HCT116 (cell line): ENCODE measurements at regions not wholly inside any gene's neighbourhood (a gene's known extent, or its start where the extent isn't known, plus 50 kb on each side); places are given as distances from the start of the nearest gene placed in this dataset.

ENCODE experiments used
- ATAC-seq: fragments of 200-7000 bp; cut with Tn5 transposase; 2 replicates; pipeline ENCODE4 v1.9.1; 2020; ENCODE audit warnings: mild to moderate bottlenecking, moderate library complexity
- BruUV-seq: library from RNA; stranded (reverse); fragments of 400-500 nt; replicated peaks from 2 replicates; lab custom pipeline; 2021; lab: Mats Ljungman, UMichigan
- CTCF ChIA-PET: fragments of 300-600 bp; sonication (Branson Sonifier 250); formaldehyde crosslinking; loops from one replicate; lab custom pipeline; 2021; ENCODE audit warnings: antibody characterized with exemption; lab: Charles Lee
- POLR2A ChIA-PET: fragments of 300-600, 350-600 bp; sonication (Branson Sonifier 250); formaldehyde crosslinking; loops from one replicate; lab custom pipeline; 2021; ENCODE audit warnings: antibody characterized with exemption; lab: Charles Lee
- RAD21 ChIA-PET, 2 experiments: fragments of 300-600 bp; sonication (Branson Sonifier 250); formaldehyde crosslinking; loops; one replicate each; lab custom pipeline; 2023; ENCODE audit warnings: low total read pairs in 2 of 2; ENCODE audit not compliant: uncharacterized antibody in 2 of 2, unreplicated experiment in 2 of 2, low non-redundant PET in 1 of 2; lab: Charles Lee
- DNase-seq: peaks from one replicate; pipeline ENCODE4 v3.0.0-alpha.2; 2010; ENCODE audit warnings: low read depth, low spot score
- H2AFZ ChIP-seq: fragments of 200-600 bp; shearing (Covaris generic), sonication (generic); 2 replicates; pipeline ENCODE4 v1.6.1; 2017; ENCODE audit warnings: low read depth, mixed run types, mixed read lengths, antibody characterized with exemption, low read length; ENCODE audit not compliant: poor library complexity, severe bottlenecking
- H3K27ac ChIP-seq: 2 replicates; pipeline ENCODE4 v1.5.1; 2012; ENCODE audit warnings: low read depth, low read length
- H3K27me3 ChIP-seq: fragments of 200-600 bp; sonication (generic); 2 replicates; pipeline ENCODE4 v1.6.1; 2016; ENCODE audit warnings: mixed run types, low read length, mixed read lengths; ENCODE audit not compliant: insufficient read depth
- H3K36me3 ChIP-seq, 2 experiments: fragments of 200-500 bp in 1 of 2; fragments of 200-600 bp in 1 of 2; sonication (Bioruptor generic) in 1 of 2; sonication (generic) in 1 of 2; 2 replicates each; pipeline versions ENCODE4 v1.5.1 to v1.6.1; 2014 to 2016; ENCODE audit warnings: low read length in 2 of 2, inconsistent platforms in 1 of 2, mixed read lengths in 1 of 2, mixed run types in 1 of 2; ENCODE audit not compliant: insufficient read depth in 2 of 2, control insufficient read depth in 1 of 2
- H3K4me1 ChIP-seq, 2 experiments: fragments of 200-600 bp in 1 of 2; sonication (generic) in 1 of 2; 2 replicates each; pipeline versions ENCODE4 v1.5.1 to v1.6.1; 2012 to 2017; ENCODE audit warnings: low read length in 2 of 2, inconsistent platforms in 1 of 2, mild to moderate bottlenecking in 1 of 2, mixed read lengths in 1 of 2, mixed run types in 1 of 2, moderate library complexity in 1 of 2; ENCODE audit not compliant: insufficient read depth in 2 of 2, control insufficient read depth in 1 of 2
- H3K4me2 ChIP-seq: fragments of 200-600 bp; sonication (generic); 2 replicates; pipeline ENCODE4 v1.6.1; 2017; ENCODE audit warnings: mixed run types, low read length, mixed read lengths
- H3K4me3 ChIP-seq, 2 experiments: fragments of 200-600 bp in 1 of 2; sonication (generic) in 1 of 2; replicated peaks in 1 of 2; 2 replicates each; pipeline ENCODE4 v1.5.1; 2011 to 2016; ENCODE audit warnings: low read length in 2 of 2, control low read depth in 1 of 2, low read depth in 1 of 2, mild to moderate bottlenecking in 1 of 2, mixed read lengths in 1 of 2, mixed run types in 1 of 2
- H3K79me2 ChIP-seq: fragments of 200-600 bp; sonication (generic); 2 replicates; pipeline ENCODE4 v1.6.1; 2017; ENCODE audit warnings: mild to moderate bottlenecking, mixed run types, low read length, moderate library complexity, mixed read lengths; ENCODE audit not compliant: insufficient read depth
- H3K9ac ChIP-seq: fragments of 200-600 bp; sonication (generic); 2 replicates; pipeline ENCODE4 v1.6.1; 2016; ENCODE audit warnings: low read length, mixed read lengths
- H3K9me2 ChIP-seq: fragments of 200-600 bp; sonication (generic), shearing (Covaris generic); 2 replicates; pipeline ENCODE4 v1.6.1; 2017; ENCODE audit warnings: mixed run types, mild to moderate bottlenecking, moderate library complexity; ENCODE audit not compliant: insufficient read depth
- H3K9me3 ChIP-seq, 2 experiments: fragments of 200-500 bp in 1 of 2; fragments of 200-600 bp in 1 of 2; sonication (Bioruptor generic) in 1 of 2; sonication (generic) in 1 of 2; 2 replicates each; pipeline ENCODE4 v1.6.1; 2014 to 2017; ENCODE audit warnings: low read length in 2 of 2, mixed read lengths in 2 of 2, inconsistent platforms in 1 of 2, low read depth in 1 of 2, mild to moderate bottlenecking in 1 of 2, mixed run types in 1 of 2, moderate library complexity in 1 of 2; ENCODE audit not compliant: control insufficient read depth in 1 of 2, insufficient read depth in 1 of 2
- H4K20me1 ChIP-seq: fragments of 200-600 bp; sonication (generic), shearing (Covaris generic); 2 replicates; pipeline ENCODE4 v1.6.1; 2017; ENCODE audit warnings: mixed run types, mild to moderate bottlenecking, moderate library complexity; ENCODE audit not compliant: insufficient read depth
- CTCF ChIP-seq, 3 experiments: fragments of 200-600 bp in 1 of 3; sonication (generic) in 1 of 3; IDR thresholded peaks in 2 of 3; conservative IDR thresholded peaks in 1 of 3; 2 replicates each; pipeline ENCODE4 v1.5.1; 2012 to 2017; ENCODE audit warnings: low read depth in 2 of 3, low read length in 2 of 3, antibody characterized with exemption in 1 of 3, borderline replicate concordance in 1 of 3, control low read depth in 1 of 3, mild to moderate bottlenecking in 1 of 3, mixed read lengths in 1 of 3, mixed run types in 1 of 3, moderate library complexity in 1 of 3; ENCODE audit not compliant: insufficient read depth in 1 of 3
- EGR1 ChIP-seq: IDR thresholded peaks from 2 replicates; pipeline ENCODE4 v1.6.1; 2012; ENCODE audit warnings: low read depth
- EZH2phosphoT487 ChIP-seq: fragments of 200-600 bp; IDR thresholded peaks from 2 replicates; pipeline ENCODE4 v1.6.1; 2018; ENCODE audit warnings: antibody characterized with exemption, borderline replicate concordance
- FOSL1 ChIP-seq: IDR thresholded peaks from 2 replicates; pipeline ENCODE4 v1.6.1; 2012; ENCODE audit warnings: low read depth
- POLR2A ChIP-seq: IDR thresholded peaks from 2 replicates; pipeline ENCODE4 v1.7.0; 2011; ENCODE audit warnings: borderline replicate concordance; ENCODE audit not compliant: insufficient read depth, insufficient read length; ENCODE audit errors: extremely low read depth
- POLR2AphosphoS5 ChIP-seq: IDR thresholded peaks from 2 replicates; pipeline ENCODE4 v1.6.1; 2011; ENCODE audit warnings: mild to moderate bottlenecking, low read depth, low read length, moderate library complexity
- RAD21 ChIP-seq: IDR thresholded peaks from 2 replicates; pipeline ENCODE4 v1.6.1; 2012; ENCODE audit warnings: low read depth, mild to moderate bottlenecking
- SIN3A ChIP-seq: IDR thresholded peaks from 2 replicates; pipeline ENCODE4 v1.6.1; 2012; ENCODE audit warnings: low read depth
- SP1 ChIP-seq: IDR thresholded peaks from 2 replicates; pipeline ENCODE4 v1.6.1; 2012; ENCODE audit warnings: low read depth
- SRF ChIP-seq: IDR thresholded peaks from 2 replicates; pipeline ENCODE4 v1.6.1; 2012; ENCODE audit warnings: low read depth
- YY1 ChIP-seq: IDR thresholded peaks from 2 replicates; pipeline ENCODE4 v1.6.1; 2011; ENCODE audit warnings: low read length, low read depth, moderate library complexity, mild to moderate bottlenecking; ENCODE audit not compliant: insufficient replicate concordance; ENCODE audit errors: extremely low read depth
- ZFX ChIP-seq: fragments of 450-650 bp; IDR thresholded peaks from 2 replicates; pipeline ENCODE4 v1.6.1; 2017
- ZNF274 ChIP-seq: fragments of 200-500 bp; sonication (Bioruptor generic); IDR thresholded peaks from 2 replicates; pipeline ENCODE4 v1.6.1; 2014; ENCODE audit warnings: mild to moderate bottlenecking, low read depth, low read length, inconsistent platforms
- intact Hi-C: fragments of 100-400 bp; cut with micrococcal nuclease; formaldehyde crosslinking; loops from 2 replicates; pipeline ENCODE4 v1.10.0; 2022
- TF ChIP-seq, protein P1 (sequence below): IDR thresholded peaks from 2 replicates; pipeline ENCODE4 v1.6.1; 2012

DNA sequence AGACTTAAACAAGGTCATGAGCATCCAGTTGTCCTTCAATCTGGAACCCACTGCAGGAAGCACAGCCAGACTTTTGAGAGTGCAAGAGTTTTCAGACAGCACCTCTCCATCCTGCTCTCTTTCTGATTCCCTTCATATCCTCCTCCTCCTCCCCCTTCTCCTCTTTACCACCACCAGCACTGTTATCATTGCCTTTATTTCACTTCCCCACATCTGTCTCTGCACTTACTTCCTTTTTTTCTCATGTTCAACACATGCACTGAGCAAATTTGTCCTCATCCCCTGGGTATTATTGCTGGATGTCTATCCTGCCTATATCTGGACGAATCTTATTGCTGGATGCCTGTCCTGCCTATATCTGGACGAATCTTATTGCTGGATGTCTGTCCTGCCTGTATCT, 554.8 kb downstream of the DHX35 start:
- H2AFZ ChIP-seq = no peak overlapping the region
- no peaks in the 10 kb centered on the region for H3K36me3 ChIP-seq
- DNase-seq (no peak), ATAC-seq (no peak)
- no peak for TF ChIP-seq POLR2A
- no peak for TF ChIP-seq YY1
- TF ChIP-seq CTCF (IDR thresholded peaks at IDR 0.05 in 2 of 3, conservative IDR thresholded peaks at IDR 0.05 in 1 of 3; ENCODE audit: borderline replicate concordance in 1 of 3, insufficient read depth in 1 of 3, low read depth in 2 of 3, low read length in 2 of 3) = no peak
- TF ChIP-seq FOSL1 = no peak
- TF ChIP-seq ZNF274 = no peak
- TF ChIP-seq POLR2AphosphoS5 = no peak
- intact Hi-C loops = no loop called here
- H3K9me2 ChIP-seq = no peaks in the 10 kb centered on the region
- H3K4me1 ChIP-seq = no peaks in the 10 kb centered on the region
- no peaks in the 10 kb centered on the region for H3K27me3 ChIP-seq
- ChIA-PET CTCF (no interaction called here), RAD21 (no interaction called here), POLR2A (no interaction called here)
- H3K27ac ChIP-seq = no peak overlapping the region
- H3K4me3 ChIP-seq = no peak overlapping the region
- H4K20me1 ChIP-seq = no peaks in the 10 kb centered on the region
- H3K79me2 ChIP-seq = no peaks in the 10 kb centered on the region
- H3K4me2 ChIP-seq = no peak overlapping the region
- no TSS peak for BruUV-seq
- H3K9ac ChIP-seq = no peak overlapping the region
- peaks cover 5% of the 10 kb centered on the region in 2 experiments; a peak in 2 of 4 replicates for H3K9me3 ChIP-seq

- intact Hi-C loops = no loop called here
- BruUV-seq = no TSS peak
- Histone ChIP-seq H3K4me1 (no peaks in the 10 kb centered on the region), H3K27me3 (no peaks in the 10 kb centered on the region), H3K79me2 (no peaks in the 10 kb centered on the region), H3K4me2 (no peak overlapping the region), H4K20me1 (no peaks in the 10 kb centered on the region), H3K36me3 (no peaks in the 10 kb centered on the region), H2AFZ (no peak overlapping the region), H3K27ac (no peak overlapping the region), H3K9me2 (no peaks in the 10 kb centered on the region), H3K9me3 (peaks cover 0 to 4% of the 10 kb centered on the region in 2 experiments; a peak in 1 of 4 replicates), H3K4me3 (no peak overlapping the region), H3K9ac (no peak overlapping the region)
- TF ChIP-seq CTCF (IDR thresholded peaks at IDR 0.05 in 2 of 3, conservative IDR thresholded peaks at IDR 0.05 in 1 of 3; ENCODE audit: borderline replicate concordance in 1 of 3, insufficient read depth in 1 of 3, low read depth in 2 of 3, low read length in 2 of 3) = no peak
- TF ChIP-seq YY1 = no peak
- TF ChIP-seq SRF = no peak
- TF ChIP-seq SIN3A = no peak
- no peak for TF ChIP-seq RAD21
- TF ChIP-seq, protein P1, sequence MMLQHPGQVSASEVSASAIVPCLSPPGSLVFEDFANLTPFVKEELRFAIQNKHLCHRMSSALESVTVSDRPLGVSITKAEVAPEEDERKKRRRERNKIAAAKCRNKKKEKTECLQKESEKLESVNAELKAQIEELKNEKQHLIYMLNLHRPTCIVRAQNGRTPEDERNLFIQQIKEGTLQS = no peak
- no peak for TF ChIP-seq POLR2AphosphoS5
- no peak for TF ChIP-seq FOSL1
- TF ChIP-seq SP1 = no peak
- TF ChIP-seq POLR2A = no peak
- TF ChIP-seq EGR1 = no peak
- TF ChIP-seq EZH2phosphoT487 = no peak
- no peak for TF ChIP-seq ZFX
- ChIA-PET POLR2A (no interaction called here), CTCF (no interaction called here), RAD21 (no interaction called here)
- ATAC-seq = no peak
- DNase-seq = no peak
Measured at GRCh38 chr20:39504710-39505094, 542.6 kb downstream of the DHX35 start.
